ENCODE measurements at regions not wholly inside any gene's neighbourhood (a gene's known extent, or its start where the extent isn't known, plus 50 kb on each side); places are given as distances from the start of the nearest gene placed in this dataset.

DNA sequence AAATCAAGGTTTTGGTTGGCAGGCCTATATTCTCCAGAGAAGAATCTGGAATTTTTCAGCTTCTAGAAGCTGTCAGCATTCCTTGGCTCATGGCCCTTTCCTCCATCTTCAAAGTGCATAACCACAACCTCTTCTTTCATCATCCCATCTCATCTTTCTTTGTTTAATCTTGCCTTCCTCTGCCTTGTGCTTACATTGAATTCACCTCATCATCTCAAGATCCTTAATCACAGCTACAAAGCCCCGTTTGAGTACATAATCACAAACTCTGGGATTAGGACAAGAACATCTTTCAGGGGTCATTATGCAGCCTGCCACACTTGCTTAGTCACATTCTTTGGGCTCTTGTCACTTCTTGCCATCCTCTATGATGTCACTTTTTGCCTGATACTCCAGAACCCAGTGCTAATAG lies 130.3 kb downstream of the FOXD1 start:
- no peak for FAIRE-seq
- no peak for DNase-seq (ENCODE audit: insufficient read length, low spot score)
- no peak for TF ChIP-seq PAX5 (IDR thresholded peaks at IDR 0.05; ENCODE audit: insufficient read depth, low read length, severe bottlenecking)
- TF ChIP-seq TAF1 (IDR thresholded peaks at IDR 0.05; ENCODE audit: low read depth, low read length) = no peak
- no peak for TF ChIP-seq POLR2AphosphoS5 (IDR thresholded peaks at IDR 0.05; ENCODE audit: low read depth, low read length)
- TF ChIP-seq POLR2A (IDR thresholded peaks at IDR 0.05; ENCODE audit: low read depth, low read length) = no peak
- TF ChIP-seq SPI1 (IDR thresholded peaks at IDR 0.05; ENCODE audit: low read depth, low read length) = no peak
- no peak for TF ChIP-seq POU2F2 (IDR thresholded peaks at IDR 0.05; ENCODE audit: low read depth, low read length)

DNA sequence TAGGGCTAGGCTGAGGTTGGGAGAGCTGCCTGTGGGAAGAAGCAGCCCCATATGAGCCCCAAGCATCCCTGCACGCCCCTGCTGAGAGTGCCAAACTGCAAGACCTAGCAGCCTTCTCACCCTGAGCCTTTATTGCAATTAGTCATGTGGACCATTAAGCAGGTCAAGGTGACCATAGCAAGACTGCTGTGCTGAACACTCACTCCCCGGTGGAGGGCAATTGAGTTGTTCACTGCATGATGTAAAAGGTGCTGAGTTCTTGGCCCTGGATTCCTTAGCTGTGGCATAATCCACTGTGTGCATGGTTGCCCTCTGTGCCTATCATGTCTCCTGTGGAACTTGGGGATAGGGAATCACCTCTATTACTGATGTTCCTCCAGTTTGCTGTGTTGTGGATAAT lies 131.1 kb downstream of the FOXD1 start:
- no peak for DNase-seq (ENCODE audit: insufficient read length, low spot score)
- no peak for TF ChIP-seq PAX5 (IDR thresholded peaks at IDR 0.05; ENCODE audit: insufficient read depth, low read length, severe bottlenecking)
- no peak for TF ChIP-seq SPI1 (IDR thresholded peaks at IDR 0.05; ENCODE audit: low read depth, low read length)
- no peak for TF ChIP-seq POLR2AphosphoS5 (IDR thresholded peaks at IDR 0.05; ENCODE audit: low read depth, low read length)
- TF ChIP-seq POLR2A (IDR thresholded peaks at IDR 0.05; ENCODE audit: low read depth, low read length) = no peak
- no peak for FAIRE-seq

DNA sequence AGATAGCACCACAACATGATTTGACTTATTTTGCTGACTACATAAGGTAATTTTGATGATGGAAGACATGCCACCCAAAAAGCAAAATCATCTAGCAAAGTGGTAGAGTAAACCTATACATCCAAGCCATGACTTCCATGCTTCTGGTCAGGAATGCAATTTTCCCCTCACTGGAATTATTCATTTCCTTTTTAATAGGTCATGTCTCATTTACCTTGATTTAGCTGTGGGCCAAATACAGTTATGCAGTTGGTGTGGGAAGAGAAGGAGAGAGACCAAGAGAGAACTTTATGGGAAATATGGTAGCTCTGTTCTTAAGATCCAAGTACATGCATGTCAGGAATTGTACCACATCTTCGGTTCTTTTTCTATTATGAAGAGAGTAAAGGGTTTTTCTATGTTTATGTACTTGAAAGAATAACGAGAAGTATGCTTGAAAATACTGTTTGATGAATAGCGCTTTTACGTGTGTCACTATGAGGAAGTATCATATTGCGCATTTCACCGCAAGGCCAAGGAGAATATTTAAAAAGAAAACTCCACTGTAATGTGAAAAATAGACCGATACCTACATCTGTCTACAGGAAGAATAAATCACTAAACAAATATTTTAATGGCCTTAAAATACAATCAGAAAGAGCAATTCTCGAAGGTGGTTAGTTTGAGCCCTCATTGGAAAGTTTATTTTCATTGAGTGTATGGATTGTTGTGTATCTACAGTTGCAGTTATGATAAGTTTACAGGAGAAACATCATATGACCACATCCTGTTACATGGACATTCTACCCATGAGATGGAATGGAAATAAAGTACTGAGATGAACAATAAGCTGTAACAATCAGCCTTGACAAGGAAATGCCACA lies 134.0 kb downstream of the FOXD1 start:
- no peak for DNase-seq (ENCODE audit: insufficient read length, low spot score)
- TF ChIP-seq POLR2AphosphoS5 (IDR thresholded peaks at IDR 0.05; ENCODE audit: low read depth, low read length) (no peak), POU2F2 (IDR thresholded peaks at IDR 0.05; ENCODE audit: low read depth, low read length) (no peak), SPI1 (IDR thresholded peaks at IDR 0.05; ENCODE audit: low read depth, low read length) (no peak), POLR2A (IDR thresholded peaks at IDR 0.05; ENCODE audit: low read depth, low read length) (no peak), PAX5 (IDR thresholded peaks at IDR 0.05; ENCODE audit: insufficient read depth, low read length, severe bottlenecking) (no peak), TAF1 (IDR thresholded peaks at IDR 0.05; ENCODE audit: low read depth, low read length) (no peak)
- no peak for FAIRE-seq

DNA sequence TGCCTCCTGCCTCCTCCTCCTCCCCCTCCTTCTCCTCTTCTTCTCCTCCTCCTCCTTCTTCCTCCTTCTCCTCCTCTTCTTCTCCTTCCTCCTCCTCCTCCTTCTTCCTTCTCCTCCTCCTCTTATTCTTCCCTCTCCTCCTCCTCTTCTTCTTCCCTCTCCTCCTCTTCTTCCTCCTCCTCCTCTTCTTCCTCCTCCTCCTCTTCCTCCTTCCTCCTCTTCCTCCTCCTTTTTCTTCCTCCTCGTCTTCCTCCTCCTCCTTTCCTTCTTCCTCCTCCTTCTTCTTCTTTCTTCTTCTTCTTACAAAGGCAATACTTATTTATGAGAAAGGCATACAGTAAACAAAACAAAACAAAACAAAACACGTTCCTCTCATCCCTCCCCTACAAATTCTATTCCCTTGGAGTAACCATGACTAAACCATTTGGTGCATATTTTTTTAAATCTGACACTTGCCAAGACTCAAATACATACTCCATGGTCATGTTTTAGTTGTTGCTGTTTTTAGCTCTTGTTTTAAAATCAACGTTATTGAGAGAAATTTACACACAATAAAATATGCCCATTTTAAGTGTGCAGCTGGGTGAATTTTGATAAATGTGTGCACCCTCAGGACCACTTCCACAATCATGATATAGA lies 135.6 kb downstream of the FOXD1 start:
- TF ChIP-seq SPI1 (IDR thresholded peaks at IDR 0.05; ENCODE audit: low read depth, low read length) = no peak
- TF ChIP-seq POLR2AphosphoS5 (IDR thresholded peaks at IDR 0.05; ENCODE audit: low read depth, low read length) = no peak
- no peak for TF ChIP-seq POU2F2 (IDR thresholded peaks at IDR 0.05; ENCODE audit: low read depth, low read length)
- TF ChIP-seq PAX5 (IDR thresholded peaks at IDR 0.05; ENCODE audit: insufficient read depth, low read length, severe bottlenecking) = no peak
- no peak for TF ChIP-seq POLR2A (IDR thresholded peaks at IDR 0.05; ENCODE audit: low read depth, low read length)
- no peak for TF ChIP-seq TAF1 (IDR thresholded peaks at IDR 0.05; ENCODE audit: low read depth, low read length)
- no peak for FAIRE-seq
- no peak for DNase-seq (ENCODE audit: insufficient read length, low spot score)

DNA sequence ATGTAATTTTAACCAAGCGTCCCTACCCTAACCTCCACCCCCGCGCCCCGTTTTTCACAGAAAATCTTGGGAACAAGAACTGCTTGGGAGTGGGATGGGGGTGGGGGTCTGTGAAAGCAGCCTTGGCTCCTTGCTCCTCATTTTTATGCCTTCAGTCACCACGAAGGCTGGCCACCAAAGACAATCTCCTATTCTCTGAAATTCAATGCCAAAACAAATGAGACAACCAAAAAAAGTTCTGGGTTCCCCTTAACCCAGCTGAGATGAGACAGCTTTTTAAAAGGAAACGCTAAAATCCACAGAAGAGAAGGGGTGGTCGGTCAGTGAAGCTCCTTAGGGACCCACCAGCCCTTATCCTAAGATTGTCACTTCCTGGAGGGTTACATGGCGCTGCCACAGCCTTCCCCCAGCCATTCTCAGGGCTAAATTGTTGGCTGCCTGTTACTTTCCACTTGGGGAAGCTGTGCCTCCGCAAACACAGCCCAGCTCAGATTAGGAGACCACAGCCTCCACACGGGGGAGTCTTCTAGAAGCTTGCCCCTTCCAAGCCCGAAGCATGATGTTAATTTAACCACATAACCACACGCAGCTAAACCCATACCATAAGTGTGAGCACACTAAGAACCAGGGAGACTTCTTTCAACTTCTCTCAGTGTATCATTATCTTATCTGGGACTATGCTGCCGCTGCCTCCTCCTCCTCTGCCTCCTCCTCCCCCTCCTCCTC lies 136.3 kb downstream of the FOXD1 start:
- TF ChIP-seq POLR2A (IDR thresholded peaks at IDR 0.05; ENCODE audit: low read depth, low read length) = no peak
- no peak for TF ChIP-seq POU2F2 (IDR thresholded peaks at IDR 0.05; ENCODE audit: low read depth, low read length)
- TF ChIP-seq SPI1 (IDR thresholded peaks at IDR 0.05; ENCODE audit: low read depth, low read length) = no peak
- no peak for TF ChIP-seq TAF1 (IDR thresholded peaks at IDR 0.05; ENCODE audit: low read depth, low read length)
- TF ChIP-seq POLR2AphosphoS5 (IDR thresholded peaks at IDR 0.05; ENCODE audit: low read depth, low read length) = no peak
- no peak for TF ChIP-seq PAX5 (IDR thresholded peaks at IDR 0.05; ENCODE audit: insufficient read depth, low read length, severe bottlenecking)
- DNase-seq (ENCODE audit: insufficient read length, low spot score) (no peak), FAIRE-seq (no peak)

DNA sequence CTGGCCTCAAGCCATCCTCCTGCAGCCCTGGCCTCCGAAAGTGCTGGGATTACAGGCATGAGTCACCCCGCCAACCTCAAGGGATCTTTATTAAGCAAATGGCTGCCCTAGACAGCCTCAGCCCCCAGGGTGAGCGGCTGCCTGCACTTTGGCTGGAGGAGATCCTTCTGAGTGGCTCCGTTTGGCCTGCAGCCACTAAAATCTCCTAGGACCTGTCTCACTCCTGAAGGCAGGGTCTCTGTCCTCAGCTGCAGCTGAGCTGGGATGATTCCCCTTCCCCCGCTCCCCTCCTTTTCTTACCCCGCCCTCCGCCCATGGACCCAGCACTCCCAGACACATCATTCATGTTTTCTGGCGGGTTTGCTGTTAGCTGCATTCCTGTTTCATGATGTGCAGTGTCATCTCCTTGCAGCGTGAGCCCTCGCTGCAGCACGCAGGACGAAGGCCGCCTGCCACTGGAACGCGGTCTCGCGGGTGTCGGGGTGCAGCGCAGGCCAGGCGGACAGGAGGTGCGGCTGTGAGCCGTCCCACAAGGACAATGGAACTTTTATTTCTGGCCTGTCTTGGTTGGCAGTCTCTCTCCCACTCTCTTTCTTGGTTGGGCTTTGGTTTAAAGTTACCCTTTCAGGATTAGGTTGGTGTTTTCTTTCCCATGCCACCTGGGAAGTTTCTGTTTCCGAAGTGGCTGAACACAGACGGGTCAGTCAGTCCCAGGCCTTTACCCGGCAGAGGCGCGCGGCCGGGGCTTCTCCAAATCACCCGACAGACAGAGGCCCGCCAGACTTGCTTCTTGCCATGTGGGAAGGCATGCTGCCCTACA lies 137.1 kb downstream of the FOXD1 start:
- FAIRE-seq (no peak), DNase-seq (ENCODE audit: insufficient read length, low spot score) (no peak)
- no peak for TF ChIP-seq TAF1 (IDR thresholded peaks at IDR 0.05; ENCODE audit: low read depth, low read length)
- TF ChIP-seq SPI1 (IDR thresholded peaks at IDR 0.05; ENCODE audit: low read depth, low read length) = no peak
- TF ChIP-seq POLR2A (IDR thresholded peaks at IDR 0.05; ENCODE audit: low read depth, low read length) = no peak
- TF ChIP-seq POLR2AphosphoS5 (IDR thresholded peaks at IDR 0.05; ENCODE audit: low read depth, low read length) = no peak
- no peak for TF ChIP-seq POU2F2 (IDR thresholded peaks at IDR 0.05; ENCODE audit: low read depth, low read length)
- no peak for TF ChIP-seq PAX5 (IDR thresholded peaks at IDR 0.05; ENCODE audit: insufficient read depth, low read length, severe bottlenecking)

DNA sequence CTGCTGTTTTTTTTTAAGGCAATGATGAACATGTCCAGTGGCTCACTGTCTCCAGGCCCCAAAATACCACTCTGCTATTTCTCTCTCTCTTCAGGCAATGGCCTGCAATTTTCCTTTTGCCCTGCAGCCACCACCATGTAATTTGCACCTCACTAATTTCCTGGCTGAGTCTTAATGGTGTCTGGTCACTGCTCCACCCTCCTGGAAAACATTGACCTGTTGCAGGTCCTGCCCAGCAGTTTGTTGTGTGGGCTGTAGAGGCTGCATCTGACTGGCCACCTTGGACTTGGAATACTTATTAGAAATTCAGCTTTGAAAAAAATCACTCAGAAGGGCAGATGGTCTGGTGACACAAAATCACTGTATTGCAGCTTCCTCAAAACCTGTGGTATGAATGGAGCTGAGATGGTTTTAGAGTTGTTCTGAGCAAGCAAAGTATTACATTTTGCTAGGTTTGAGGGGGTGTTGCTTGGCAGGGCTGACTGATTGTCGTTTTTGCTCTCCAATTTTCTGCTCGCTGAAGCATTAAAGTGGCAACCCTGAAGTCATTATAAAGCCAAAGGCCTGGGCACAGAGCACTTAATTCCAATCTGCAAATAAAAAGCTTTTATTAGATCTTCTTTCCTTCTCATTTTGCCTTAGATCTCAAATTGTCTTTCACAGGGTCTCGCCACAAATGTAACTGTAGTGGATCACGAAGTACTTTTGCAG lies 134.8 kb downstream of the TMEM174 start:
- TF ChIP-seq SPI1 (IDR thresholded peaks at IDR 0.05; ENCODE audit: low read depth, low read length) = no peak
- TF ChIP-seq POLR2A (IDR thresholded peaks at IDR 0.05; ENCODE audit: low read depth, low read length) = no peak
- no peak for TF ChIP-seq POU2F2 (IDR thresholded peaks at IDR 0.05; ENCODE audit: low read depth, low read length)
- TF ChIP-seq POLR2AphosphoS5 (IDR thresholded peaks at IDR 0.05; ENCODE audit: low read depth, low read length) = no peak
- TF ChIP-seq PAX5 (IDR thresholded peaks at IDR 0.05; ENCODE audit: insufficient read depth, low read length, severe bottlenecking) = no peak
- TF ChIP-seq TAF1 (IDR thresholded peaks at IDR 0.05; ENCODE audit: low read depth, low read length) = no peak
- FAIRE-seq = no peak
- no peak for DNase-seq (ENCODE audit: insufficient read length, low spot score)

DNA sequence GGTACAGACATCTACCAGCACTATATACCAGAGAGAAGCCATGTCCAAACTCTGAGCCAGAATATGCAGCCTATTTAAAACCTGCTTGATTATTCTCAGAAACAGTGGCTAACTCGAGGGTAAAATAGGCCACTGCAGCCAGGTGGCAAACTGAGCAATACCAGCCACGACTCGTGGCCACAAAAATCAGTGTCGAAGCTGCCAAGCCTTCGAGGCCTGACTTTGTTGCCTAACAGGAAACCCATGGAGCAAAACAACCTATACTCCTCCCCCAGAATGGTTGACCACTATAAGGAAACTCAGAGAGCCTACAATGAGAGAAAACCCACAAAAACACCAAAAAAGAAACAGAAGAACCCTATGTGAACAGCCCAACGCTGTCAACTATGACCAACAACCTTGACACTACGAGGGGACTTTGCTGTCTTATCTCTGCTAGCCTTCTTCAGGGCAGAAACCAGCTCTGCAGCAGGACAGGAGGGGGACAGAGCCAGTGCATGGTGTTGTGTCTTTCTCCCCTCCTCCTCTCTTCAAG lies 133.8 kb downstream of the TMEM174 start:
- TF ChIP-seq TAF1 (IDR thresholded peaks at IDR 0.05; ENCODE audit: low read depth, low read length) (no peak), POLR2A (IDR thresholded peaks at IDR 0.05; ENCODE audit: low read depth, low read length) (no peak), PAX5 (IDR thresholded peaks at IDR 0.05; ENCODE audit: insufficient read depth, low read length, severe bottlenecking) (no peak), POLR2AphosphoS5 (IDR thresholded peaks at IDR 0.05; ENCODE audit: low read depth, low read length) (no peak), SPI1 (IDR thresholded peaks at IDR 0.05; ENCODE audit: low read depth, low read length) (no peak), POU2F2 (IDR thresholded peaks at IDR 0.05; ENCODE audit: low read depth, low read length) (no peak)
- FAIRE-seq (no peak), DNase-seq (ENCODE audit: insufficient read length, low spot score) (no peak)

Data from GM12891 (cell line).